ENCODE measurements at regions not wholly inside any gene's neighbourhood (a gene's known extent, or its start where the extent isn't known, plus 50 kb on each side); places are given as distances from the start of the nearest gene placed in this dataset.

GRCh38 chr12:13687633-13688032 lies 293.8 kb downstream of the GRIN2B start:
- H3K4me3 ChIP-seq = no peak overlapping the region
- TF ChIP-seq EZH2 (IDR thresholded peaks at IDR 0.05; ENCODE audit: borderline replicate concordance) (no peak), EZH2phosphoT487 (IDR thresholded peaks at IDR 0.05; ENCODE audit: low read depth, severe bottlenecking, unreplicated experiment) (no peak)
- TF ChIP-seq, protein P1, sequence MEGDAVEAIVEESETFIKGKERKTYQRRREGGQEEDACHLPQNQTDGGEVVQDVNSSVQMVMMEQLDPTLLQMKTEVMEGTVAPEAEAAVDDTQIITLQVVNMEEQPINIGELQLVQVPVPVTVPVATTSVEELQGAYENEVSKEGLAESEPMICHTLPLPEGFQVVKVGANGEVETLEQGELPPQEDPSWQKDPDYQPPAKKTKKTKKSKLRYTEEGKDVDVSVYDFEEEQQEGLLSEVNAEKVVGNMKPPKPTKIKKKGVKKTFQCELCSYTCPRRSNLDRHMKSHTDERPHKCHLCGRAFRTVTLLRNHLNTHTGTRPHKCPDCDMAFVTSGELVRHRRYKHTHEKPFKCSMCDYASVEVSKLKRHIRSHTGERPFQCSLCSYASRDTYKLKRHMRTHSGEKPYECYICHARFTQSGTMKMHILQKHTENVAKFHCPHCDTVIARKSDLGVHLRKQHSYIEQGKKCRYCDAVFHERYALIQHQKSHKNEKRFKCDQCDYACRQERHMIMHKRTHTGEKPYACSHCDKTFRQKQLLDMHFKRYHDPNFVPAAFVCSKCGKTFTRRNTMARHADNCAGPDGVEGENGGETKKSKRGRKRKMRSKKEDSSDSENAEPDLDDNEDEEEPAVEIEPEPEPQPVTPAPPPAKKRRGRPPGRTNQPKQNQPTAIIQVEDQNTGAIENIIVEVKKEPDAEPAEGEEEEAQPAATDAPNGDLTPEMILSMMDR (IDR thresholded peaks at IDR 0.05; ENCODE audit: poor library complexity) = no peak
- H3K36me3 ChIP-seq (replicated peaks; ENCODE audit: insufficient read depth, low read depth) = no peaks in the 10 kb centered on the region
- no peaks in the 10 kb centered on the region for H3K9me3 ChIP-seq (ENCODE audit: low read depth)
- H3K9me2 ChIP-seq (replicated peaks; ENCODE audit: insufficient read depth) = no peaks in the 10 kb centered on the region
- no peaks in the 10 kb centered on the region for H3K4me1 ChIP-seq (ENCODE audit: insufficient read depth)
- H4K20me1 ChIP-seq (ENCODE audit: insufficient read depth, poor library complexity, severe bottlenecking) = no peaks in the 10 kb centered on the region
- peaks cover 12% of the 10 kb centered on the region for H3K27me3 ChIP-seq
- no peak for DNase-seq (ENCODE audit: low spot score)
- H2AFZ ChIP-seq = no peak overlapping the region
- no peak overlapping the region for H3K27ac ChIP-seq
- H3K4me2 ChIP-seq = no peak overlapping the region
- no peaks in the 10 kb centered on the region for H3K79me2 ChIP-seq

- Histone ChIP-seq H3K4me1 (ENCODE audit: insufficient read depth) (no peaks in the 10 kb centered on the region), H2AFZ (no peak overlapping the region), H3K9me3 (ENCODE audit: low read depth) (no peaks in the 10 kb centered on the region), H3K27me3 (peaks cover 4% of the 10 kb centered on the region), H3K4me2 (no peak overlapping the region), H3K27ac (no peak overlapping the region), H3K79me2 (no peaks in the 10 kb centered on the region), H4K20me1 (ENCODE audit: insufficient read depth, poor library complexity, severe bottlenecking) (no peaks in the 10 kb centered on the region), H3K36me3 (replicated peaks; ENCODE audit: insufficient read depth, low read depth) (no peaks in the 10 kb centered on the region), H3K4me3 (no peak overlapping the region), H3K9me2 (replicated peaks; ENCODE audit: insufficient read depth) (no peaks in the 10 kb centered on the region)
- no peak for TF ChIP-seq EZH2 (IDR thresholded peaks at IDR 0.05; ENCODE audit: borderline replicate concordance)
- TF ChIP-seq, protein P1 (IDR thresholded peaks at IDR 0.05; ENCODE audit: poor library complexity) = no peak
- TF ChIP-seq EZH2phosphoT487 (IDR thresholded peaks at IDR 0.05; ENCODE audit: low read depth, severe bottlenecking, unreplicated experiment) = no peak
- DNase-seq (ENCODE audit: low spot score) = no peak
- WGBS (ENCODE audit: low lambda C conversion rate, missing lambda C conversion rate) = 68% methylated on average over 1 of the region's 1 CpG
Measured at GRCh38 chr12:13686260-13686659, 295.1 kb downstream of the GRIN2B start.

- Histone ChIP-seq H4K20me1 (ENCODE audit: insufficient read depth, poor library complexity, severe bottlenecking) (no peaks in the 10 kb centered on the region), H3K9me2 (replicated peaks; ENCODE audit: insufficient read depth) (no peaks in the 10 kb centered on the region), H3K36me3 (replicated peaks; ENCODE audit: insufficient read depth, low read depth) (no peaks in the 10 kb centered on the region), H3K4me2 (no peak overlapping the region), H3K27me3 (no peaks in the 10 kb centered on the region), H3K9me3 (ENCODE audit: low read depth) (no peaks in the 10 kb centered on the region), H3K27ac (no peak overlapping the region), H3K4me1 (ENCODE audit: insufficient read depth) (no peaks in the 10 kb centered on the region), H2AFZ (no peak overlapping the region), H3K79me2 (no peaks in the 10 kb centered on the region), H3K4me3 (no peak overlapping the region)
- no peak for DNase-seq (ENCODE audit: low spot score)
- no peak for TF ChIP-seq EZH2 (IDR thresholded peaks at IDR 0.05; ENCODE audit: borderline replicate concordance)
- TF ChIP-seq EZH2phosphoT487 (IDR thresholded peaks at IDR 0.05; ENCODE audit: low read depth, severe bottlenecking, unreplicated experiment) = no peak
- TF ChIP-seq, protein P1 (IDR thresholded peaks at IDR 0.05; ENCODE audit: poor library complexity) = no peak
- 86% methylated on average over 4 of the region's 4 CpGs for WGBS (ENCODE audit: low lambda C conversion rate, missing lambda C conversion rate)
Measured at GRCh38 chr12:13680916-13681315, 300.5 kb downstream of the GRIN2B start.

DNA sequence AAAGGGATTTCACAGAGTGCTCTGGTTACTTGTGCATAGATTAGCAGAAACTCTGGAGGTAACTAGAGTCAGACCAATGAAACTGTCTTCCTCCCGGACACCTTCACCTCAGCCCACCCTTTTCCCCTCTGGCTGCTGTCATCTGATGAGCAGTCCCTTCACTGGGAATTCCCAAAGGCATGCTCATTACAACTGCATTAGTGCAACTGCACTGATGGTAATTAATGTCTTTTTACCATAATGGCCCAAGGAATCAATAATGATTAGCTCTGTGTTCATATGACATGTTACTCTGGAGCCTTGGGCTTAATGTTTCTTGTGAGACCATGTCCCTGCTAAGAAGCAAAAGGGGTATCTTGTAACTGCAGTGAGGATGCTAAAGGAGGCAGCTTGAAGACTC lies 304.5 kb downstream of the GRIN2B start:
- no peak overlapping the region for H3K27ac ChIP-seq
- H3K4me3 ChIP-seq = no peak overlapping the region
- TF ChIP-seq EZH2phosphoT487 (IDR thresholded peaks at IDR 0.05; ENCODE audit: low read depth, severe bottlenecking, unreplicated experiment) = no peak
- TF ChIP-seq, protein P1 (IDR thresholded peaks at IDR 0.05; ENCODE audit: poor library complexity) = no peak
- TF ChIP-seq EZH2 (IDR thresholded peaks at IDR 0.05; ENCODE audit: borderline replicate concordance) = no peak
- 77% methylated on average over 1 of the region's 1 CpG for WGBS (ENCODE audit: low lambda C conversion rate, missing lambda C conversion rate)
- H3K36me3 ChIP-seq (replicated peaks; ENCODE audit: insufficient read depth, low read depth) = no peaks in the 10 kb centered on the region
- H3K27me3 ChIP-seq = no peaks in the 10 kb centered on the region
- no peaks in the 10 kb centered on the region for H3K9me3 ChIP-seq (ENCODE audit: low read depth)
- H3K79me2 ChIP-seq = no peaks in the 10 kb centered on the region
- H3K4me2 ChIP-seq = no peak overlapping the region
- no peaks in the 10 kb centered on the region for H3K9me2 ChIP-seq (replicated peaks; ENCODE audit: insufficient read depth)
- no peak for DNase-seq (ENCODE audit: low spot score)
- H3K4me1 ChIP-seq (ENCODE audit: insufficient read depth) = no peaks in the 10 kb centered on the region
- H4K20me1 ChIP-seq (ENCODE audit: insufficient read depth, poor library complexity, severe bottlenecking) = no peaks in the 10 kb centered on the region
- H2AFZ ChIP-seq = no peak overlapping the region
